ENCODE measurements at regions not wholly inside any gene's neighbourhood (a gene's known extent, or its start where the extent isn't known, plus 50 kb on each side); places are given as distances from the start of the nearest gene placed in this dataset.

DNA sequence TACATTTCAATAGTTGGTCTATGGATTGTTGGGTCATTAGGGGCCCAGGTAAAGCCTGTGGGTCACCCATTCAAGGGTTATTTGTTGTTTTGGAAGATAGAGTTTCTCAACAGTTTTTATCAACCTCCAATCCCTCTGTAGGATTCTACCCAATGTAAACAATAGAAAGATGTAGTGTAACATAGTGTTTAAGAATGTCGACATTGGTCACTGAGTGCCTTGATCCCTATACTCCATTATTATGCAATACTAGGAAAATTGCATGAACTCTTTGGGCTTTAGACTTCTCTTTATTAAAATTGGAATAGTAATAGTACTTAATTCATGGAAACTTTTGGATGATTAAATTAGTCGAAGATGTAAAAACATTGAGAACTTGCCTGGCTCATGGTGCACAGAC is 292.1 kb downstream of the GPD2 start:
- H3K9ac ChIP-seq (ENCODE audit: insufficient read depth in 1 of 2, low read length in 2 of 2) = no peak overlapping the region
- H3K27me3 ChIP-seq (ENCODE audit: control insufficient read depth in 3 of 3, insufficient read depth in 3 of 3, low read length in 2 of 3) = no peaks in the 10 kb centered on the region
- TF ChIP-seq, protein P1, sequence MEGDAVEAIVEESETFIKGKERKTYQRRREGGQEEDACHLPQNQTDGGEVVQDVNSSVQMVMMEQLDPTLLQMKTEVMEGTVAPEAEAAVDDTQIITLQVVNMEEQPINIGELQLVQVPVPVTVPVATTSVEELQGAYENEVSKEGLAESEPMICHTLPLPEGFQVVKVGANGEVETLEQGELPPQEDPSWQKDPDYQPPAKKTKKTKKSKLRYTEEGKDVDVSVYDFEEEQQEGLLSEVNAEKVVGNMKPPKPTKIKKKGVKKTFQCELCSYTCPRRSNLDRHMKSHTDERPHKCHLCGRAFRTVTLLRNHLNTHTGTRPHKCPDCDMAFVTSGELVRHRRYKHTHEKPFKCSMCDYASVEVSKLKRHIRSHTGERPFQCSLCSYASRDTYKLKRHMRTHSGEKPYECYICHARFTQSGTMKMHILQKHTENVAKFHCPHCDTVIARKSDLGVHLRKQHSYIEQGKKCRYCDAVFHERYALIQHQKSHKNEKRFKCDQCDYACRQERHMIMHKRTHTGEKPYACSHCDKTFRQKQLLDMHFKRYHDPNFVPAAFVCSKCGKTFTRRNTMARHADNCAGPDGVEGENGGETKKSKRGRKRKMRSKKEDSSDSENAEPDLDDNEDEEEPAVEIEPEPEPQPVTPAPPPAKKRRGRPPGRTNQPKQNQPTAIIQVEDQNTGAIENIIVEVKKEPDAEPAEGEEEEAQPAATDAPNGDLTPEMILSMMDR (IDR thresholded peaks at IDR 0.05; ENCODE audit: control extremely low read depth, extremely low read depth) = no peak
- H3K36me3 ChIP-seq (ENCODE audit: control insufficient read depth in 4 of 4, insufficient read depth in 4 of 4, low read length in 4 of 4) = no peaks in the 10 kb centered on the region
- H3K4me1 ChIP-seq (ENCODE audit: control insufficient read depth in 5 of 5, insufficient read depth in 5 of 5, low read length in 5 of 5) = no peaks in the 10 kb centered on the region
- no peaks in the 10 kb centered on the region for H3K9me3 ChIP-seq (ENCODE audit: control insufficient read depth in 4 of 4, insufficient read depth in 3 of 4, low read length in 3 of 4)
- DNase-seq (no peak), ATAC-seq (ENCODE audit: insufficient read depth, low FRiP score) (no peak)
- no peak overlapping the region for H3K4me3 ChIP-seq
- WGBS, 2 donors = 82 to 91% methylated on average over 2 of the region's 2 CpGs
- H3K27ac ChIP-seq (ENCODE audit: low read depth in 1 of 2, low read length in 1 of 2) = no peak overlapping the region

DNA sequence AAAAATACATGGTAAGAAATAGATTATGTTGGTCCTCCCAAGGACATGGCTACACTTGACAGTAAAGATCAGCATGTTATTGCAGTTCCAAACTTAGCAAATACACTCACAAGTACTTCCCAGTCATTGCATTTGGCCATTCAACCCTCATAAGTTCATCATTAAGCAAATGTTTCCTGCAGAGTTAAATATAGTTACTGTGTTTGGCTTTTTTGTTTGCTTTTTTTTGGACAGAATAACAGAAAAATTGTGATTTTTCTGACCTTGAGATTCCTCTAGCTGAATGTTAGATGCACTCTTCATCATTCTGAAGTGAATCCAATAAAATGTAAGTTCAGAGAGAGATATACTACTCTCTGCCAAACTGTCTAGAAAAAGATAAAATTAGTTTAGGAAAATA is 295.3 kb downstream of the GPD2 start:
- no peak for DNase-seq
- no peaks in the 10 kb centered on the region for H3K27me3 ChIP-seq (ENCODE audit: control insufficient read depth in 3 of 3, insufficient read depth in 3 of 3, low read length in 2 of 3)

DNA sequence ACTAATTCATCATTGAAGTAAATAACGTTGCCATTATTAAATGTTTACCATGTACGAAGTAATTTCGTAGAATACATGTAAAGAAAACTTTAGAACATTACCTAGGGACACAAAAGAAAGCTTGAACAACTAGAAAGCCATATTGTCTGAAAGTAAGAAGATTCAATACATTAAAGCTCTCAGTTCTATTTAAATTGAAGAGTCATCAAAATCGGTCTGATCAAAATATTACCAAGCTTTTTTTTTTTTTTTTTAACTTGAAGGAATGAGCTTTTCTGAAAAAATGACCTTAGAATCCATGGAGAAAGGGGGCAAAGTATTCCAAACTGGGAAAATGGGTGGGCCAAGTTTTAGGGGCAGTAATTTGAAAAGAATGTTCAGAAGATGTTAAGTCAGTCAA is 300.8 kb downstream of the GPD2 start:
- Histone ChIP-seq H3K4me3 (no peak overlapping the region), H3K4me1 (ENCODE audit: control insufficient read depth in 5 of 5, insufficient read depth in 5 of 5, low read length in 5 of 5) (no peaks in the 10 kb centered on the region), H3K9ac (ENCODE audit: insufficient read depth in 1 of 2, low read length in 2 of 2) (no peak overlapping the region), H3K27ac (ENCODE audit: low read depth in 1 of 2, low read length in 1 of 2) (no peak overlapping the region), H3K36me3 (ENCODE audit: control insufficient read depth in 4 of 4, insufficient read depth in 4 of 4, low read length in 4 of 4) (no peaks in the 10 kb centered on the region), H3K27me3 (ENCODE audit: control insufficient read depth in 3 of 3, insufficient read depth in 3 of 3, low read length in 2 of 3) (no peaks in the 10 kb centered on the region), H3K9me3 (ENCODE audit: control insufficient read depth in 4 of 4, insufficient read depth in 3 of 4, low read length in 3 of 4) (no peaks in the 10 kb centered on the region)
- 87 to 91% methylated on average over 4 of the region's 4 CpGs for whole genome bisulfite sequencing, 2 donors
- ATAC-seq (ENCODE audit: insufficient read depth, low FRiP score) (no peak), DNase-seq (no peak)
- TF ChIP-seq, protein P1 (IDR thresholded peaks at IDR 0.05; ENCODE audit: control extremely low read depth, extremely low read depth) = no peak

More for the DNA sequence above, 295.3 kb downstream of the GPD2 start:
- H3K4me1 ChIP-seq (ENCODE audit: control insufficient read depth in 5 of 5, insufficient read depth in 5 of 5, low read length in 5 of 5) = no peaks in the 10 kb centered on the region
- H3K27ac ChIP-seq (ENCODE audit: low read depth in 1 of 2, low read length in 1 of 2) = no peak overlapping the region
- no peaks in the 10 kb centered on the region for H3K36me3 ChIP-seq (ENCODE audit: control insufficient read depth in 4 of 4, insufficient read depth in 4 of 4, low read length in 4 of 4)
- no peak overlapping the region for H3K9ac ChIP-seq (ENCODE audit: insufficient read depth in 1 of 2, low read length in 2 of 2)
- no peaks in the 10 kb centered on the region for H3K9me3 ChIP-seq (ENCODE audit: control insufficient read depth in 4 of 4, insufficient read depth in 3 of 4, low read length in 3 of 4)
- no peak for ATAC-seq (ENCODE audit: insufficient read depth, low FRiP score)
- TF ChIP-seq, protein P1 (IDR thresholded peaks at IDR 0.05; ENCODE audit: control extremely low read depth, extremely low read depth) = no peak
- no peak overlapping the region for H3K4me3 ChIP-seq

DNA sequence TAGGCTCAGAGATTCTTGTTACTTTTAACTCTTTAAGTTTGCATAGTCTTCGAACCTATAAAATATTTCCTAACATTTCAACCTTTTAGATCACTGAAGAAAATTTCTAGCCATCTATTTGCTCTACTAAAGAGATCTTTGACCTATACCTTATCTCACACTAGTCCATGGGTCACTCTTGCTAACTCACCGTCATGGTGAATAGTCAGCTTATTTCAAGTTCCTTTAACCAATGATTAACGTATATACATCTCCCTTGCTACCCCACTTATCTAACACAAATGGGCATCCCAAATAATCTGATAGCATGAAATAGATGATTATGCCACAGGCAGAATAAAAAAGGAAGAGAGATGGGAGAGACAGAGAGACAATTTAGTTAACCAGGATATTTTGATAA is 303.1 kb downstream of the GPD2 start:
- no peaks in the 10 kb centered on the region for H3K9me3 ChIP-seq (ENCODE audit: control insufficient read depth in 4 of 4, insufficient read depth in 3 of 4, low read length in 3 of 4)
- DNase-seq (no peak), ATAC-seq (ENCODE audit: insufficient read depth, low FRiP score) (no peak)
- no peak overlapping the region for H3K27ac ChIP-seq (ENCODE audit: low read depth in 1 of 2, low read length in 1 of 2)
- H3K4me3 ChIP-seq = no peak overlapping the region
- H3K4me1 ChIP-seq (ENCODE audit: control insufficient read depth in 5 of 5, insufficient read depth in 5 of 5, low read length in 5 of 5) = no peaks in the 10 kb centered on the region
- H3K27me3 ChIP-seq (ENCODE audit: control insufficient read depth in 3 of 3, insufficient read depth in 3 of 3, low read length in 2 of 3) = no peaks in the 10 kb centered on the region
- no peaks in the 10 kb centered on the region for H3K36me3 ChIP-seq (ENCODE audit: control insufficient read depth in 4 of 4, insufficient read depth in 4 of 4, low read length in 4 of 4)
- H3K9ac ChIP-seq (ENCODE audit: insufficient read depth in 1 of 2, low read length in 2 of 2) = no peak overlapping the region
- TF ChIP-seq, protein P1 (IDR thresholded peaks at IDR 0.05; ENCODE audit: control extremely low read depth, extremely low read depth) = no peak
- 82 to 90% methylated on average over 3 of the region's 3 CpGs for WGBS, 2 donors

Measured in lung (tissue), 11 donors.